ENCODE measurements at regions not wholly inside any gene's neighbourhood (a gene's known extent, or its start where the extent isn't known, plus 50 kb on each side); places are given as distances from the start of the nearest gene placed in this dataset.

- no peak for TF ChIP-seq CTCF (IDR thresholded peaks at IDR 0.05)
- TF ChIP-seq POLR2A (IDR thresholded peaks at IDR 0.05), result no peak
- DNase-seq, result no peak
- intact Hi-C loops (cut with DNase I; ENCODE audit: low total_unique reads), result no loop called here
- Histone ChIP-seq H3K36me3 (ENCODE audit: low read depth, missing control alignments) (no peaks in the 10 kb centered on the region), H3K4me1 (no peaks in the 10 kb centered on the region), H3K9me3 (no peaks in the 10 kb centered on the region), H3K4me3 (no peak overlapping the region), H3K27me3 (no peaks in the 10 kb centered on the region), H3K27ac (no peak overlapping the region)
- 76 to 77% methylated on average over 1 of the region's 1 CpG for WGBS, 2 donors
Observed at GRCh38 chr5:40432836-40433235, 246.9 kb upstream of the PTGER4 start.

GRCh38 chr5:40431734-40432133 lies 248.0 kb upstream of the PTGER4 start:
- no peak for DNase-seq
- WGBS, 2 donors, result 91 to 95% methylated on average over 1 of the region's 1 CpG
- Histone ChIP-seq H3K27me3 (no peaks in the 10 kb centered on the region), H3K27ac (no peak overlapping the region), H3K4me1 (no peaks in the 10 kb centered on the region), H3K36me3 (ENCODE audit: low read depth, missing control alignments) (no peaks in the 10 kb centered on the region), H3K9me3 (no peaks in the 10 kb centered on the region), H3K4me3 (no peak overlapping the region)
- intact Hi-C loops (cut with DNase I; ENCODE audit: low total_unique reads), result no loop called here
- TF ChIP-seq POLR2A (IDR thresholded peaks at IDR 0.05) (no peak), CTCF (IDR thresholded peaks at IDR 0.05) (no peak)

- Histone ChIP-seq H3K4me3 (no peak overlapping the region), H3K27ac (no peak overlapping the region), H3K36me3 (ENCODE audit: low read depth, missing control alignments) (no peaks in the 10 kb centered on the region), H3K9me3 (no peaks in the 10 kb centered on the region), H3K27me3 (no peaks in the 10 kb centered on the region), H3K4me1 (no peaks in the 10 kb centered on the region)
- TF ChIP-seq POLR2A (IDR thresholded peaks at IDR 0.05) (no peak), CTCF (IDR thresholded peaks at IDR 0.05) (no peak)
- intact Hi-C loops (cut with DNase I; ENCODE audit: low total_unique reads), result no loop called here
- 52 to 60% methylated on average over 3 of the region's 3 CpGs for WGBS, 2 donors
- DNase-seq, result no peak
Observed at GRCh38 chr5:40430101-40430710, 249.5 kb upstream of the PTGER4 start.

GRCh38 chr5:40429258-40430100 lies 250.2 kb upstream of the PTGER4 start:
- intact Hi-C loops (cut with DNase I; ENCODE audit: low total_unique reads), result no loop called here
- WGBS, 2 donors, result 52 to 55% methylated on average over 2 of the region's 2 CpGs

More at GRCh38 chr5:40429258-40430100, 250.2 kb upstream of the PTGER4 start:
- Histone ChIP-seq H3K9me3 (no peaks in the 10 kb centered on the region), H3K27ac (no peak overlapping the region), H3K4me1 (no peaks in the 10 kb centered on the region), H3K4me3 (no peak overlapping the region), H3K36me3 (ENCODE audit: low read depth, missing control alignments) (no peaks in the 10 kb centered on the region), H3K27me3 (no peaks in the 10 kb centered on the region)
- TF ChIP-seq CTCF (IDR thresholded peaks at IDR 0.05) (no peak), POLR2A (IDR thresholded peaks at IDR 0.05) (no peak)
- DNase-seq, result no peak

All from testis (tissue), 2 donors.